Globus pallidus (tissue), 1 donor: ENCODE measurements at regions not wholly inside any gene's neighbourhood (a gene's known extent, or its start where the extent isn't known, plus 50 kb on each side); places are given as distances from the start of the nearest gene placed in this dataset.
"Not testable (repeated sequence)": the region's sequence is repeated elsewhere in the genome, so short reads cannot be mapped to it uniquely, and the experiment has no call there.

Source experiments
- DNase-seq: peaks from one replicate; pipeline ENCODE4 v3.0.0-alpha.2; 2015; ENCODE audit warnings: low spot score

- peak; percentile 33 for DNase-seq
Measured at GRCh38 chr1:143905214-143906179, 66.3 kb downstream of the FAM72C start.

GRCh38 chr1:143904622-143904979 lies 67.2 kb downstream of the FAM72C start:
- not testable (repeated sequence) for DNase-seq

GRCh38 chr1:143903899-143904621 lies 67.7 kb downstream of the FAM72C start:
- DNase-seq: peak; percentile 33

- DNase-seq: not testable (repeated sequence)
Measured at GRCh38 chr1:143896377-143896776, 75.4 kb downstream of the FAM72C start.

GRCh38 chr1:143884932-143885574 lies 86.7 kb downstream of the FAM72C start:
- peak; percentile 26 for DNase-seq

- not testable (repeated sequence) for DNase-seq
Measured at GRCh38 chr1:143884532-143884931, 87.3 kb downstream of the FAM72C start.

GRCh38 chr1:143879757-143880536 lies 91.8 kb downstream of the FAM72C start:
- not testable (repeated sequence) for DNase-seq

- DNase-seq: not testable (repeated sequence)
Measured at GRCh38 chr1:143875947-143876346, 95.8 kb downstream of the FAM72C start.

GRCh38 chr1:143874625-143875024 lies 97.2 kb downstream of the FAM72C start:
- not testable (repeated sequence) for DNase-seq

GRCh38 chr1:143873650-143874049 lies 98.1 kb downstream of the FAM72C start:
- DNase-seq: not testable (repeated sequence)

GRCh38 chr1:143870388-143870787 lies 101.4 kb downstream of the FAM72C start:
- DNase-seq: not testable (repeated sequence)

GRCh38 chr1:143867590-143868220 lies 104.1 kb downstream of the FAM72C start:
- DNase-seq: not testable (repeated sequence)

GRCh38 chr1:143863901-143864520 lies 107.8 kb downstream of the FAM72C start:
- DNase-seq: not testable (repeated sequence)

GRCh38 chr1:143862722-143863121 lies 109.1 kb downstream of the FAM72C start:
- DNase-seq: not testable (repeated sequence)

- DNase-seq: not testable (repeated sequence)
Measured at GRCh38 chr1:143861306-143861705, 110.5 kb downstream of the FAM72C start.

- not testable (repeated sequence) for DNase-seq
Measured at GRCh38 chr1:143855867-143856266, 115.9 kb downstream of the FAM72C start.

GRCh38 chr1:143854069-143854468 lies 117.7 kb downstream of the FAM72C start:
- not testable (repeated sequence) for DNase-seq

- DNase-seq: not testable (repeated sequence)
Measured at GRCh38 chr1:143850637-143851036, 121.1 kb downstream of the FAM72C start.

GRCh38 chr1:143848859-143849258 lies 122.9 kb downstream of the FAM72C start:
- DNase-seq: not testable (repeated sequence)

- not testable (repeated sequence) for DNase-seq
Measured at GRCh38 chr1:143845193-143845592, 126.6 kb downstream of the FAM72C start.
